ENCODE measurements at regions not wholly inside any gene's neighbourhood (a gene's known extent, or its start where the extent isn't known, plus 50 kb on each side); places are given as distances from the start of the nearest gene placed in this dataset.

GRCh38 chr17:53420035-53420641 is 402.6 kb upstream of the KIF2B start:
- no peaks in the 10 kb centered on the region for H3K27me3 ChIP-seq
- intact Hi-C loops (cut with DNase I): no loop called here
- TF ChIP-seq CTCF (IDR thresholded peaks at IDR 0.05): no peak
- TF ChIP-seq POLR2A (IDR thresholded peaks at IDR 0.05): no peak
- 92 to 93% methylated on average over 4 of the region's 4 CpGs for WGBS, 2 donors
- no peak for DNase-seq
- no peaks in the 10 kb centered on the region for H3K9me3 ChIP-seq
- no peaks in the 10 kb centered on the region for H3K4me1 ChIP-seq
- no peaks in the 10 kb centered on the region for H3K36me3 ChIP-seq
- H3K4me3 ChIP-seq (replicated peaks in 1 of 3): no peak overlapping the region
- H3K27ac ChIP-seq: no peak overlapping the region

GRCh38 chr17:53409588-53409987 is 413.1 kb upstream of the KIF2B start:
- intact Hi-C loops (cut with DNase I): no loop called here

GRCh38 chr17:53406907-53407306 is 415.8 kb upstream of the KIF2B start:
- Histone ChIP-seq H3K27ac (no peak overlapping the region), H3K27me3 (no peaks in the 10 kb centered on the region), H3K36me3 (no peaks in the 10 kb centered on the region), H3K9me3 (no peaks in the 10 kb centered on the region), H3K4me3 (replicated peaks in 1 of 3) (no peak overlapping the region), H3K4me1 (no peaks in the 10 kb centered on the region)
- DNase-seq: no peak
- 84 to 91% methylated on average over 4 of the region's 4 CpGs for WGBS, 2 donors
- TF ChIP-seq POLR2A (IDR thresholded peaks at IDR 0.05) (no peak), CTCF (IDR thresholded peaks at IDR 0.05) (no peak)
- intact Hi-C loops (cut with DNase I): no loop called here

More at GRCh38 chr17:53409588-53409987, 413.1 kb upstream of the KIF2B start:
- no peaks in the 10 kb centered on the region for H3K9me3 ChIP-seq
- H3K36me3 ChIP-seq: no peaks in the 10 kb centered on the region
- H3K27me3 ChIP-seq: no peaks in the 10 kb centered on the region
- H3K4me1 ChIP-seq: no peaks in the 10 kb centered on the region
- TF ChIP-seq CTCF (IDR thresholded peaks at IDR 0.05): no peak
- TF ChIP-seq POLR2A (IDR thresholded peaks at IDR 0.05): no peak
- no peak for DNase-seq
- H3K4me3 ChIP-seq (replicated peaks in 1 of 3): no peak overlapping the region
- H3K27ac ChIP-seq: no peak overlapping the region
- 76 to 79% methylated on average over 2 of the region's 2 CpGs for WGBS, 2 donors

GRCh38 chr17:53391197-53391596 is 431.5 kb upstream of the KIF2B start:
- Histone ChIP-seq H3K36me3 (no peaks in the 10 kb centered on the region), H3K27ac (no peak overlapping the region), H3K27me3 (no peaks in the 10 kb centered on the region), H3K4me3 (replicated peaks in 1 of 3) (no peak overlapping the region), H3K9me3 (no peaks in the 10 kb centered on the region), H3K4me1 (no peaks in the 10 kb centered on the region)
- DNase-seq: no peak
- no peak for TF ChIP-seq CTCF (IDR thresholded peaks at IDR 0.05)
- no peak for TF ChIP-seq POLR2A (IDR thresholded peaks at IDR 0.05)
- intact Hi-C loops (cut with DNase I): no loop called here
- WGBS, 2 donors: 85 to 88% methylated on average over 6 of the region's 6 CpGs

- no peaks in the 10 kb centered on the region for H3K9me3 ChIP-seq
- TF ChIP-seq POLR2A (IDR thresholded peaks at IDR 0.05) (no peak), CTCF (IDR thresholded peaks at IDR 0.05) (no peak)
- no peaks in the 10 kb centered on the region for H3K27me3 ChIP-seq
- intact Hi-C loops (cut with DNase I): no loop called here
- H3K4me3 ChIP-seq (replicated peaks in 1 of 3): no peak overlapping the region
- DNase-seq: no peak
- no peaks in the 10 kb centered on the region for H3K4me1 ChIP-seq
- H3K36me3 ChIP-seq: no peaks in the 10 kb centered on the region
- 60 to 66% methylated on average over 2 of the region's 2 CpGs for WGBS, 2 donors
- H3K27ac ChIP-seq: no peak overlapping the region
These were observed 432.2 kb upstream of the KIF2B start for GRCh38 chr17:53390575-53390974.

All from thyroid gland (tissue), 4 donors.